HG03442 (cell line): ENCODE measurements at regions not wholly inside any gene's neighbourhood (a gene's known extent, or its start where the extent isn't known, plus 50 kb on each side); places are given as distances from the start of the nearest gene placed in this dataset.

Source experiments
- ATAC-seq: cut with Tn5 transposase; IDR thresholded peaks from one replicate; pipeline ENCODE4 v1.9.1; 2021; ENCODE audit warnings: mild to moderate bottlenecking, moderate library complexity; ENCODE audit not compliant: unreplicated experiment

DNA sequence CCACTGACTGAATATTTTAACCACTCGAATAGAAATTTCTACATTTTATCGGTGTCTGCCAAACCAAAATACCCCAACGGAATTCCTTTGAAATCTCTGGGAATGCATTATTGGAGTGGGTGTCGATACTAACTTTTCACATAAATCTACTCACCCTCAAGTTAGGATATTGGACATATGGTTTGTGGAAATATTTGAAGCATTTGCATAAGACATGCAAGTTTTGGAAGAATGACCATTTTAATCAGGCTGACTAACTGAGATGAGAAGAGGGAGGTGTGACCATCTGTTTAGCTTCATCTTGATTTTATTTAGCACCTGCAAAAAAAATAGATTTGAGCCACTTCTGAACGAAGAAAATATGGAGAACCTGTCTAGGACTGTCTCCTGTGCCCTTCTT lies 61.2 kb downstream of the KLF6 start:
- ATAC-seq: no peak

DNA sequence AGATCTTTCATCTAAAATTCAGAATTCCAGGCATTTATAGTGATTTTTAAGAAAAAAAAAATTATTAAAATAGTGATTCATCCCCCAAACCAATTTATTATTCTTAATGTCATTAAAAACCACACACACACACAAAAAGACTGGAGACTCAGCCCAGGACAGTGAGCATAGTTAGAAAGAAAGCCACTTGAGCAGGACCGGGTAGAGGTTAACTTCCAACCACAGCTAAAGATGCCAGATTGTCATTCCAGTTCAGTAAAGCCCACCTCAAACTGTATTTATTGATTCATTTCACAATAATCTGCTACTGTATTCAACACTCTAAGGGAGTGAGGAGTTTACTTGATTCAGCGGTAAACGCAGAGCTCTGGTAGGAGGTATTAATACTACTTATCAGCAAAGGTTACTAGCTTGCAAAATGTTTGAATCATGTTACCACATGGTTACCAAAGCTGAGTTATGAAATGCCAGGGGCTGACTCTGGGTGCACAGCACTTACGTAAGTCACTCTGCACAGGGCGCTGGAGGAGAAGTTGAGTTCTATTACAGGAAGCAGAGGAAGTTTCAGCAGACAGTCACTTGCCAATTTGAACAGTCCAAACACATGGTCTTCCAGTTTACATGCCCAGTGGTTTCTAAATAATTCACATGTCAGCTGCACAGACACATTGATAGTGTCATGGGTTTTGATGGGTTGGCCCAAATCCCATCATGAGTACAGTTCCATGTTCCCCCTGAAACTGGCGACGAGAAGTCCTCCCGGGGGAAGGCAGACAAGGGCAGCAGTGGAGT lies 64.6 kb downstream of the KLF6 start:
- ATAC-seq: no peak

DNA sequence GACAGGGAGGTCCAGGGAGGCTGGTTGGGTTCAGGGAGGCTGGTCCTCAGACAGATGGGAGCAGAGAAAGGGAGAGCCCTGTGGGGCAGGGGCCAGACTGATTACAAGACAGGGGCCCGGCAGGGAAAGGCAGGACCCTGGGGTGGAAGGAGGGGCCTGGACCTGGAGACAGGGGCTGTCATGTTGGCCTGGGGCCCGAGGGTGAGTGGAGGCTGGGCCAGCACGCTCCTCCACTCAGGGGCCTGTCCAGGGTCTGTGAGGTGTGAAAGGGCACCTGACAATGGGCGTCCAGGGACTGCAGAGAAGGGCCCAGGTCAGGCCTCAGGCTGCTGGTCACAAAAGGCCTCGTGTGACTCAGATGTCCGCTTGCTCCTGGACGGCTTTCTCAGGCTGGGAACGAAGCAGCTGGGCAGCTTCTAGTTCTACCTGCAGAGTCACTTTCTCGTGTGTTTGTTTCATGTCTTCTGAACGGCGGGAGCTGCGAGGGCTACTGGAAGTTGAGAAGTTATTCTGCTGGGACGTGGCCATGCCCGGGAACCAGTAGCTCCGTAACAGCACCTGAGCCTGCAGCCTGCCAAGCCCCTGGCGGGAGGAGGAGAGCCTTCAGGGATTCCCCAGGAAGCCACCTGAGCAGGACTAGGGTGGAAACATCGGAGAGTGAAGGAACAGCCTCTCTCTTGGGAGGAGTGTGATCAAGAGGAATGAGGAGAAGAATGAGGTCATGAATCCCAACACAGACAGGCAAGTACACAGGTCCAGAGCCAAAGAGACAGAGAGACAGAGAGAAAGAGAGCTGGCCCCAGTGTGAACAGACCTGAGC lies 65.8 kb downstream of the KLF6 start:
- no peak for ATAC-seq

DNA sequence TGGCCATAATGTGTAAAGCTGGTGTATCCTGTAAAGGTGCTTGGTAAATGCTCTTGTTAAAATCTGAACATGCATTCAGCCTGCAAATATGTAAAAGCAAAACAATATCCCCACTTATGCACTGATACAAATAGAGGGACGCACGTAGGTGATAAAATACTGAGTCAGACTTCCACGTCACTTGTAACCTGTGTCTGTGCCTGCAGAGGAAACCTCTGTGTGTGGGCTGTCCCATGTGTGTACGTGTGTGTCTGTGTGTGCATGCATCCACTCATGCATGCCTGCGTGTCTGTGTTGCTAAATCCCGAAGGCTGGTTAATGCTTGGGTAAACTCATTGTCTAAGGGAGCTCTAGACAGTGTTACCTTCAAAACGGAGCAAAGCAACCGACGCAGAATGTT lies 68.9 kb downstream of the KLF6 start:
- no peak for ATAC-seq

DNA sequence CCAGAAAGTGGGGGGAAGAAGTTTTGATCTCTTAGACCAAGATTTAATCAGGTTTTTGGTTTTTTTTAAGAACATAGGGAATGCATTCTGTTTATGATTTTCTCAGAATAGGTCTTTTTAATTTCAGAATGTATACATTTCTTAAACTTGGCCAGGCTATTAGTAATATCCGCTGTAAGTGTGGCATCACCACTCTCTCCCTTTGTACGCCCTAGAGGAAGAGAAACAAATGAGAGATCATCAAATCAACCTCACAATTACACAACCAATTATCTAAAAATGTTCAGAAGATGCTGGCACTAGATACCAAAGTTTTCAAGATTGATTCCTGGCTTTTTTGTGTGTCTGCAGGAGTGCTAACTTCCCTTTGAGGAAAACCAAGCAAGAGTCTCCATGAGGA lies 70.0 kb downstream of the KLF6 start:
- ATAC-seq: no peak

DNA sequence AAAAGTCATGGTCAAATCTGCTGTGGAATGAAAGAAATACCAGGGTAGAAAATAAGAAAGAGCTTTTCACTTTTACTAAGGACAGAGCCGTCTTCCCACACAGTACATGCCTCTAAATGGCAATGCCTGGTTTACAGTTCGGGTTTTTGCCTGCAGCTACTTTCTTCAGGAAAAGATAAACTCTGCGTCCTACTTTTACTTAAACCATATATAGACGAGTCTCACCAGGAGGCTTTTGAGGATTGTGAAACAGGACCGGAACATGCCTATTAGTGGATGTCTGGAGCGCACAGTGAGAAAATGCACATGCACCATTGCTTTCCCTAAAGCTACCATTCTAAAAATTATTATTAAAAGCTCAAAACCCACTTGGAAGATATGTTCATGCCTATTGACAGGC lies 70.5 kb downstream of the KLF6 start:
- ATAC-seq: no peak

DNA sequence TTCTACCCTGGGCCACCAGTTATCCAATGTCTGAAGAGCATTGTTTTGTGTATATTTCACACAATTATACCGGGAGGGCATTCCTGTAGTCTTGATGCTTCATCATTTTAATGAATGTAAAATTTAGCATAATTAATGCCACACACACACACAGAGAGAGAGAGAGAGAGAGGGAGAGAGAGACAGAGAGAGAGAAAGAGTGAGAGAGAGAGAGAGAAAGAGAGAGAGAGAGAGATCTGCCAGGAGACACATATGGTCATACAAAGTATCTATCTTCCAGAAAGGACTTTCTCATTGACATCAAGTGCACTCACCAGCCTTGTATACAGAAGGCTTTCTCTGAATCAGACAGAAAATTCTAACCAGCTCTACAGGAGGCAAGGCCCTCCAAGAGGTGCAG lies 72.3 kb downstream of the KLF6 start:
- no peak for ATAC-seq

DNA sequence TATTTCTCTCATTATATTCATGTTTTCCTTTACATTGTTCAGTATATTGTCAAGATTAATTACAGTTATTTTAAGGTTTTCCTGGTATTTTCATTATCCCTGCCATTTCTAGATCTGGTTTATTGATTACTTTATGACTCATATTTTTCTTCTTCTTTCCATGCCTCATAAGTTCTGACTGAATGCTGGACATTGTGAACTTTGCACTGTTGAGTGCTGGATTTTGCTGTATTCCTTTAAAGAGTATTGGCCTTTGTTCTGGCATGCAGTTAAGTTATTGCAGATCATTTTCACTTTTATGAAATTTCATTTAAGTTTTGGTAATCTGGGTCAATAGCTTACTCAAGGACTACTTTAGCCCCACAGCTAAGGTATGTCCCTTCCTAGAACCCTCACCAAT lies 73.1 kb downstream of the KLF6 start:
- ATAC-seq: no peak

DNA sequence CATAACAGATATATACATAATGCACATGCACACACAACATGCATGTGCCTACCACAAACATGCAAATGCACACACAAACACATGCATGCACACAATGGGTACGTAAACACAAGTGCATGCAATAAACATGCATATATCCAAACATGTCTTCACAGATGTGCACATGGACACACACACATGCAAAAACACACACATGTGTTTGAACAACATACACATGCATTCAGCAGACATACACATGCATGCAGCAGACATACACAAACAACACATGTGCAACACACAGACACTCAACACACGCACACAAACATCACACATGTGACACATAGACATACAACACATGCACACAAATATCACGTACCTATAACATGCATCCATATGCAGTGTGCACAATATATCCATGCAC lies 74.2 kb downstream of the KLF6 start:
- ATAC-seq: no peak

DNA sequence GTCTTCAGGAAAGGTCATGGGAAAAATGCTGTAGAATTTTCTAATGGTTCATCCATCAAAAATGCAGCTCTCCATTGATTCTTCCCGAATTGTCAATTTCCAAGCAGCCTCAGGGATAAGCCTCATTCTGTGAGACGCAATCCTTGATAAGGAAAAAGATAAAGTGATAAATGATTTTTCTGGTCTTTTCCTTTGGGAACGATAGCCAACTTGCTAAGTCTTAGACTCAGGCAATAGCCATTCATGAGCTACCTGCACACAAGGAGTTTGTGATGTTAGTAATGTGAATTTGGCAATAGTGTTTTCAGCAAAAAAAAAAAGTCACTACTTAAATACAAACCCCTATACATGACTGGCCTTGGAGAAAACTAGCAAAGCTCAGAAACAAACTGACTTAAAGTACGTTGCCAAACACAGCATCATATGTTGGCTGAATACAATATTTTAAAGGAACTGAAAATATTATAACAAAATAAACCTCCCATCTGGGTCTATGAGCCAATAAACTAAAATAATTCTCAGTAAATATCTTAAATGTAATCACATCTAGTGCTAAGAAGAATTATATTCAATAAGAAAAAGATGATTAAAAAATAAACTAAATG lies 75.5 kb downstream of the KLF6 start:
- no peak for ATAC-seq

DNA sequence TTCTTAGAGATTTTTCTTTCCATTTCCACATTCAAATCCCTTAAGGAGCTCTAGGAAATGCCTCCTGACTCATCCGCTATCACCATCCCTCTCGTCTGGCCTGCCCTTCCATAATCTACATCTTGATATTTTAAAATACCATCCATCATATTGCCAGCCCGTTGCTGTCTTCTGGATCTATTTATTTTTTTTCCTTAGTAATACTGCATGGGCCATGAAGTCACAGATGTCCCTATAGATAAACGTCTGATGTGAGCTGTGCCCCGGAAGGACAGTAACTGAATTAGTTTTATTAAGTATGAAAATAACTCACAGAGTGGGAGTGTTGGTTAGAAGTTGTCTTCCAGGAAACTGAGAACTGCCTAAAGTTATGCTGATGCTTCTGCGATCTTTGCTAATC lies 76.2 kb downstream of the KLF6 start:
- no peak for ATAC-seq

DNA sequence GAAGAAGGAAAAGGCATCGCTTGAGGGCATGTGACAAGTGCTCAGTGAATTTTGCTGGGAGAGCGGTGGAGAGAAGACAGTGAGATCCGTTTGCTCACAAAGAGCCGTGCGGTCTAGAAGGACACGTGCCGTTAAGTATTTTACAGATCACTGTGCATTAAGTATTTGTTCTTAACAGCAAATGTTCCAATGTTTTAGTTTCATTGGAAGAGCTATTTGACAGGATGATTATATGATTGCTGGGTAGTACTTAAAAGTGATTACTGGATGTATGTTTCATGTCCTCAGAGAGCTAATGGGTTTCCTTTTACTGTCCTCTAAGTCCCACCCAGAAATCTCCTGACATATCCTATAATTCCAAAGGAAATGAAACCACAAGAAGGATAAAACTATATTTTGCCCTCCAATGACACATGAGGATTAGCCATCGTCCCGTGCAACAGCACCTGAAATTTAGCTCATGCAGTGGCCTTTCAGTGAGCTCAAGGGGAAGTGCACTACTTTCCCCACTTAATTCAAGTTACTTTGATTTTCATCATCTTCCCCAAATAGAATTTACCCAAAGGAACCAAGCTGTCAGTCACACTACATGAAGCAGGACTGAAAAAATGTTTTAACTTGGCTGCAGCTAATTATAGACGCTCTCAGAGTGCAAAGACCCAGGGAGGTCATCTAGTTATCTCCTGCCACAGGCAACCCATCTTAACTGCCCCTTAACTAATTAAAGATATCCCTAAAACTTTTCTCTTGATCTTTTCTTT lies 80.3 kb downstream of the KLF6 start:
- ATAC-seq: no peak

DNA sequence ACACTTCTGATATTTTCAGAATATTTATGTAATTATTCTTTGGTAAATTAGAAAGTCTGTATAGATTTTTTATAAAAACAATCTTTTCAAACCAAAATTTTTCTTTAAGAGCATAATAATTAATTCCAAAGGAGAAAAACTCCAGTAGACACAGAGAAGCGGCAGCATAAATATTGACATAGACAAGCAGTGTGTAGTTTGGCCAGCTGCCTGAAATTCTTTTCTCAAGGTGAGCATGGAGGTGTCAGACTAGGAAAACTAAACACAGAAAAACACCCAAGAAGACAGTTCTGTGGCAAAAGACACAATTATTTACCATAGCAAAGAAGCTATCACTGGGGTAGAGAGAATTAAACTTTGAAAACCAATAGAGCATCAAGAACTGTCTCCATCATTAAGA lies 82.4 kb downstream of the KLF6 start:
- ATAC-seq: no peak

DNA sequence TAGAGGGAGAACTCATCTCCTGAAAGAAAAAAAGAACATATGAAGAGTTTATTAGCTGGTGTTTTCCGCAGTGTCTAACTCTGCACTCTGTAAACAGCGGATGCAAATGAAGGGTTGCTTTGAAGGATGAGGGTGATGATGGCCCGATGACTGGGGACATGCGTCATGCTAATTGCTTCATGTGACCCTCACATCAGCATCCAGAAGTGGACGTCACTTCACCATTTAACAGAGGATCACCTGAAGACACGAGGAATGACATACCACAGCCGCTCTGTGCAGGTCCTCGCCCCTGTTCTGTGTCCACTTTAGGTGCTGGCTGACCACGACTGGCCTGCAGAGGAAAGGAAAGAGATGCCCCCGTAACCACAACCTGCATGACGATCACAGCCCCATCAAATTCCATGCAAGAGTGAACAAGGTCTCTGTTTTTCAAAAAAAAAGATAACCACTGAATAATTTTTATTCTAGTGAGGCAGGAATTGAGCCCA lies 82.9 kb downstream of the KLF6 start:
- ATAC-seq: no peak

DNA sequence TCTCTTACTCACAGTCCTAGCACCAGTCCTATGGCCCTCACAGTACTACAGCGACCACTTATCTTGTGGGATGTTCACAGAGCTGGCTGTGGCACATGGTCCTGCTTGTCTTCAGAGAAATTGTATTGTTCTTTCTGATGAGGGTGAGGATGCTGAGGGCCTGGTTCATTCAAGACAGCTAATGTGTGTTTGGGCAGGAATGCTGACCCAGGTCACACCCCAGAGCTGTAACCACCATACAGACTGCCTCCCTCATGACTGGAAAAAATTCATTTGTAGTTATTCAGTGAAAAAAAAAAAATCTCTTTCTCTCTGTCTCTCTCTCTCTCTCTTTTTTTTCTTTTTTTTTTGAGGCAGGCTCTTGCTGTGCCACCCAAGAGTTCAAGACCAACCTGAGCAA lies 83.5 kb downstream of the KLF6 start:
- ATAC-seq: no peak

DNA sequence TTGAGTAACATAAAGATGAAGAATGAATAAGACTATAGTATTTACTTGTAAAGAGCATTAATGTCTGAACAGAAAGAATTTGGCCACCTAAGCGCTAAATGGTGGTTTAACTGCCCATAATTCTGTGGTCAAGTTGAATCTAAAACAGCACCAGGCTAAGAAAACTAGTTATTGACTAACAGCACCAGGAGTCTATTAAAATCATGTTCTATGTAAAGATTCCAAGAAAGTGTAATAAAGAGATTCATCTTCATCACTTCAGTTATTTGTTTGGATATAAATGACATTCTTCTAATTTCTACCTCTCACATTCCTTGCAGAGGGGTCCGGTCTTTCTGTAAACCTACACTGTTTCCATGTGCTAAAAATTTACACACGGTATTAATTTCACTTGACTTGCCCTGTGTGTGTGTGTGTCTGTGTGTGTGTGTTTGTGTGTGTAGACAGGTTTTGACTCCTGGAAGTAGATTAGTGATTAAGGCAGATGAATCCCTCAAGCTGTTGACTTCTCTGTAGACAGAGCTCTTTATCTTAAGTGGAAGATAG lies 84.4 kb downstream of the KLF6 start:
- no peak for ATAC-seq

DNA sequence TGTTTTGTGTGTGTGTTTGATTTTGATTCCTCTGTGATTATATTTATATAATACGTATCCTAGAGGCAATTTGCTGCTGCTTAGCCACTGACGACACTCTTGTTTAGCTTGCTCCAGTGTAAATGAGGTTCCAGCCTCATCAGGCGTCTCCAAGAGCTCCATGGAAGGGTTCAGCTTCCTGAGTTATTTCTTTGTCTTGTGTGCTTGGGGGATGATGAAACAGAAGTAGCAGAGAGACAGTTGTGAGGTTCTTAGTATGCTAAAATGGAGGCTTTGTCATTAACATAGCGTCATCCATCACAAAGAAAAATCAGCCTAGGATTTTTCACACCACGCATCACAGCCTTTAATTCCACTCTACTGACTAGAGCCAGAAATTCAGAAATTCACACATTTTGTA lies 85.1 kb downstream of the KLF6 start:
- ATAC-seq: no peak

DNA sequence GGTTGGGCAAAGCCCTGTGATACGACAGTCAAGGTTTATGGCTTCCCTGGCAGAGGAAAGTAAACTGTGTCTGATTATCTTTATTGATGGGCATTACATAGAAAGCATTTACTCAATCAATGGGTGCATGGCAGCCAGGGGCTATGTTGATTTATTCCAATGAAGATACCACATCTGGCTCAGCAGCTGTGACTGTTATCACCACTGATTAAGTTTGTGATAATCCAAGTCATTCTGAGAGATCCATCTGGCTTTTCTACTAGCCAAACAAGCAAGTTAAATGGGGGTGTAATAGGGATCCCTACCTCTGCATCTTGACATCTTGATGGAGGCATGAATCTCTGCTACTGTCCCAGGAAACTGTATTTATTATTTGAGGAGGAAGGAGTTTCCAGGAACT lies 86.7 kb downstream of the KLF6 start:
- no peak for ATAC-seq

DNA sequence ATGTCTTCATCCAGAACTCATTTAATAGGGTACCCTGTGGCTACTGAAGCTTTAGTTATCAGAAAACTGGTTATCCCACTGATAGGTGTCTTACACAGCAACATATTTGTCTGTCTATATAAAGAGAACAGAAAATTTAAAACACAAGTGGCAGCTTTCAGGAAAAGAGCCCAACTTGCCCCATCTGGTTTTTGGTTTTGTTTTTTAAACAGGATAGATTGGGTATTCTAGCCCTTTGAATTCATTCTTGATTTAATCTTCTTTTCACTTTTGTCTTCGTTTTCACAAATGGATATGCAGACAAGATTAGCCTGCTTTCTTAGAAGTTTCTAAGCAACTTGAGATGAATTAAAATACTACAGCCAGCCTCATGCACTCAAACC lies 91.3 kb downstream of the KLF6 start:
- ATAC-seq: no peak

DNA sequence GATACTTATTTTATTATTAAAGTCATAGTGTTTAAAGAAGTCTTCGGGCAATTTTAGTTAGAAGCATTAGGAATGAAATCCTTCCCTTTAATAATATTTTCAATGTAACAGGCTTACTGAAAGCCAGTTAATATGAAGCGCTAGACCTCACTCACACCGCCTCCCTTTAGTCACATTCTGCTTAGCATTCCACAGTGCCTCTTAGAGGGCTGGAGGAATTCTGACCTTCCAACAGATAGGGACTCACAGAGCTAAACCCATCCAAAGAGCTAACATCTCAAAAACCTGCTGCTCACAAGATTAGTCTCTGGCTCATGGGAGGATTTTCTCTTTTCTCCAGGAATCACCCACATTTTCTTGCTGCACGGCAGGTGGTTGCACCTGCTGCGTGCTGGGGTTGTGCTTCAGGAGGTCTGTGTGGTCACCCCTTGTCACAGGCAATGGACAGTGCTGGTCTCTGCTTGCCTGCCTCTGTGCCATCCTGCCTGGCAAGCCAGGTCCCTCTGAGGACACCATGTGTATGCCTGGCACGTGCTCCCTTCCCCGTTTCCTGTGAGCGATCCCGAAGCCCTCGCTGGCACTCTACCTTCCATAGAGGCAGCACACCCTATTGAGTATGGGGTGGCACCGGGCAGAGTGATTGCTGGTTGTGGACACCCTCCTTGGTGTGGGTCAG lies 91.8 kb downstream of the KLF6 start:
- no peak for ATAC-seq
